Breast epithelium (tissue), 3 donors: ENCODE measurements at regions not wholly inside any gene's neighbourhood (a gene's known extent, or its start where the extent isn't known, plus 50 kb on each side); places are given as distances from the start of the nearest gene placed in this dataset.

Experiments used
- POLR2A ChIP-seq: fragments of 450-650 bp; IDR thresholded peaks from one replicate; pipeline ENCODE4 v1.6.1; 2016; ENCODE audit warnings: antibody characterized with exemption, mild to moderate bottlenecking, moderate library complexity
- TF ChIP-seq, protein P1 (sequence below), 3 donors: fragments of 450-650 bp; IDR thresholded peaks; one replicate each; pipeline ENCODE4 v1.5.1; 2016 to 2017; ENCODE audit warnings: antibody characterized with exemption in 3 of 3, mild to moderate bottlenecking in 3 of 3, moderate library complexity in 3 of 3

- TF ChIP-seq POLR2A = no peak
- TF ChIP-seq, protein P1, sequence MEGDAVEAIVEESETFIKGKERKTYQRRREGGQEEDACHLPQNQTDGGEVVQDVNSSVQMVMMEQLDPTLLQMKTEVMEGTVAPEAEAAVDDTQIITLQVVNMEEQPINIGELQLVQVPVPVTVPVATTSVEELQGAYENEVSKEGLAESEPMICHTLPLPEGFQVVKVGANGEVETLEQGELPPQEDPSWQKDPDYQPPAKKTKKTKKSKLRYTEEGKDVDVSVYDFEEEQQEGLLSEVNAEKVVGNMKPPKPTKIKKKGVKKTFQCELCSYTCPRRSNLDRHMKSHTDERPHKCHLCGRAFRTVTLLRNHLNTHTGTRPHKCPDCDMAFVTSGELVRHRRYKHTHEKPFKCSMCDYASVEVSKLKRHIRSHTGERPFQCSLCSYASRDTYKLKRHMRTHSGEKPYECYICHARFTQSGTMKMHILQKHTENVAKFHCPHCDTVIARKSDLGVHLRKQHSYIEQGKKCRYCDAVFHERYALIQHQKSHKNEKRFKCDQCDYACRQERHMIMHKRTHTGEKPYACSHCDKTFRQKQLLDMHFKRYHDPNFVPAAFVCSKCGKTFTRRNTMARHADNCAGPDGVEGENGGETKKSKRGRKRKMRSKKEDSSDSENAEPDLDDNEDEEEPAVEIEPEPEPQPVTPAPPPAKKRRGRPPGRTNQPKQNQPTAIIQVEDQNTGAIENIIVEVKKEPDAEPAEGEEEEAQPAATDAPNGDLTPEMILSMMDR (IDR thresholded peaks at IDR 0.05) = no peak
Measured at GRCh38 chr10:58963101-58963534, 213.3 kb upstream of the PHYHIPL start.
